B cell (primary cell): ENCODE measurements at regions not wholly inside any gene's neighbourhood (a gene's known extent, or its start where the extent isn't known, plus 50 kb on each side); places are given as distances from the start of the nearest gene placed in this dataset.

ENCODE experiments used
- ATAC-seq: fragments of 200-7000 bp; cut with Tn5 transposase; one replicate; pipeline ENCODE4 v1.10.0; 2021; ENCODE audit warnings: low read depth, mild to moderate bottlenecking, moderate number of reproducible peaks, moderate library complexity
- CTCF ChIA-PET: fragments of 350-600 bp; sonication (Branson Sonifier 250); formaldehyde crosslinking; loops from one replicate; lab custom pipeline; 2021; ENCODE audit warnings: antibody characterized with exemption, inconsistent platforms; lab: Charles Lee
- POLR2A ChIA-PET: fragments of 350-600 bp; sonication (Branson Sonifier 250); formaldehyde crosslinking; loops from one replicate; lab custom pipeline; 2021; ENCODE audit warnings: antibody characterized with exemption; lab: Charles Lee
- DNase-seq: peaks from one replicate; pipeline ENCODE4 v3.0.0; 2013
- H2AFZ ChIP-seq: 2 replicates; pipeline ENCODE4 v1.6.1; 2012; ENCODE audit warnings: mild to moderate bottlenecking, low read depth, low read length; ENCODE audit not compliant: insufficient read depth, poor library complexity, severe bottlenecking
- H3K27ac ChIP-seq, 2 donors: 1 replicate in 1 of 2; 2 replicates in 1 of 2; pipeline ENCODE4 v1.5.1; 2012 to 2013; ENCODE audit warnings: low read length in 2 of 2, mild to moderate bottlenecking in 2 of 2, moderate library complexity in 1 of 2
- H3K27me3 ChIP-seq, 4 experiments: fragments of 200-600 bp in 1 of 4; sonication (generic) in 1 of 4; replicated peaks in 1 of 4; 1 replicate in 2 of 4; 2 replicates in 2 of 4; pipeline versions ENCODE4 v1.6.1 to v1.7.0; 2013 to 2016; ENCODE audit warnings: low read length in 3 of 4, mild to moderate bottlenecking in 2 of 4, mixed read lengths in 1 of 4, moderate library complexity in 1 of 4; ENCODE audit not compliant: insufficient read depth in 4 of 4, control insufficient read depth in 3 of 4; ENCODE audit errors: control extremely low read depth in 1 of 4
- H3K36me3 ChIP-seq, 2 experiments: replicated peaks in 1 of 2; 1 replicate in 1 of 2; 2 replicates in 1 of 2; pipeline versions ENCODE4 v1.6.1 to v1.7.1; 2013; ENCODE audit warnings: low read length in 1 of 2; ENCODE audit not compliant: insufficient read depth in 2 of 2, control insufficient read depth in 1 of 2; ENCODE audit errors: control extremely low read depth in 1 of 2, extremely low read depth in 1 of 2
- H3K4me1 ChIP-seq, 2 donors: fragments of 200-600 bp in 1 of 2; sonication (generic) in 1 of 2; 1 replicate in 1 of 2; 2 replicates in 1 of 2; pipeline versions ENCODE4 v1.5.1 to v1.6.1; 2013 to 2017; ENCODE audit warnings: low read length in 2 of 2; ENCODE audit not compliant: control insufficient read depth in 2 of 2, insufficient read depth in 2 of 2
- H3K4me2 ChIP-seq: replicated peaks from 2 replicates; pipeline ENCODE3; 2012; ENCODE audit warnings: mild to moderate bottlenecking, low read depth, low read length; ENCODE audit not compliant: poor library complexity, severe bottlenecking
- H3K4me3 ChIP-seq, 5 experiments: fragments of 200-600 bp in 1 of 5; sonication (generic) in 1 of 5; 1 replicate in 3 of 5; 2 replicates in 2 of 5; pipeline versions ENCODE4 v1.5.1 to v1.7.0; 2011 to 2016; ENCODE audit warnings: low read length in 4 of 5, mild to moderate bottlenecking in 4 of 5, low read depth in 2 of 5, control low read depth in 1 of 5, moderate library complexity in 1 of 5; ENCODE audit not compliant: insufficient read depth in 1 of 5; ENCODE audit errors: control extremely low read depth in 1 of 5, extremely low read depth in 1 of 5
- H3K79me2 ChIP-seq: fragments of 200-600 bp; sonication (generic); one replicate; pipeline ENCODE4 v1.6.0; 2016; ENCODE audit warnings: low read length; ENCODE audit not compliant: control insufficient read depth, insufficient read depth
- H3K9ac ChIP-seq: fragments of 200-600 bp; sonication (generic); 2 replicates; pipeline ENCODE4 v1.6.1; 2017; ENCODE audit warnings: mild to moderate bottlenecking, low read length, moderate library complexity
- H3K9me3 ChIP-seq, 3 donors: one replicate each; pipeline versions ENCODE4 v1.6.1 to v1.7.1; 2013; ENCODE audit warnings: low read length in 2 of 3; ENCODE audit not compliant: control insufficient read depth in 2 of 3, insufficient read depth in 1 of 3; ENCODE audit errors: control extremely low read depth in 1 of 3
- H4K20me1 ChIP-seq: 2 replicates; pipeline ENCODE4 v1.6.0; 2012; ENCODE audit warnings: mild to moderate bottlenecking, low read length; ENCODE audit not compliant: insufficient read depth, control insufficient read depth, poor library complexity, severe bottlenecking
- H3K27ac Mint-ChIP-seq: one replicate; pipeline ENCODE4 v1.8.0; 2021; ENCODE audit warnings: mixed read lengths
- H3K27me3 Mint-ChIP-seq: one replicate; pipeline ENCODE4 v1.8.0; 2021; ENCODE audit warnings: mixed read lengths
- H3K4me1 Mint-ChIP-seq: one replicate; pipeline ENCODE4 v1.8.0; 2021; ENCODE audit warnings: mixed read lengths
- H3K4me3 Mint-ChIP-seq: one replicate; pipeline ENCODE4 v1.8.0; 2021; ENCODE audit warnings: mixed read lengths
- H3K9me3 Mint-ChIP-seq: one replicate; pipeline ENCODE4 v1.8.0; 2022; ENCODE audit warnings: mixed read lengths; ENCODE audit not compliant: insufficient read depth
- CTCF ChIP-seq: fragments of 200-600 bp; IDR thresholded peaks from one replicate; pipeline ENCODE4 v1.8.0; 2022; ENCODE audit warnings: antibody characterized with exemption, mild to moderate bottlenecking
- EZH2 ChIP-seq: IDR thresholded peaks from 2 replicates; pipeline ENCODE4 v1.6.1; 2012; ENCODE audit warnings: borderline replicate concordance, low read depth, mild to moderate bottlenecking, moderate library complexity, low read length; ENCODE audit not compliant: insufficient read depth, poor library complexity, severe bottlenecking
- WGBS: methylation state at CpG from one replicate; pipeline ENCODE4 v1.1.5; 2013; ENCODE audit warnings: missing lambda C conversion rate; ENCODE audit not compliant: insufficient coverage; 5-methylcytosine and 5-hydroxymethylcytosine counted together
- intact Hi-C: fragments of 100-400 bp; cut with micrococcal nuclease; formaldehyde crosslinking; loops from one replicate; pipeline ENCODE4 v1.10.0; 2022

DNA sequence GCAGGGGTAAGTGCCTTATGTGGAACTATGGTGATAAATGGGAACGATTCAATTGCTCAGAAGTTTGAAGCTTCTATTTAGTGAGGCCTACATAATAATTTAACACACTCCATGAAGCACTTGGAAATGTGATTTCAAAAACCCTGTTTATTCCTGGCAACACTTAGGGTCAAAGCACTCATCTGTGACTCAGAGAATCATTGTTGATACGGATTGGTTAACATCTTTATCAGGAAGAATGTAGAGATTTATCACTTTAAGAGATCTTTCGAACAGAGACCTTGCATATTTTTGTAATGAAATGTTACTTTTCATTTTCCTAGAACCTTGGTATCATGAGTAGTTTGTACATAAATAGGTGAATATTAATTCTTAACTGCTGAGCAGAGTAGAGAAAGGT is 269.1 kb upstream of the SLIT2 start:
- no peaks in the 10 kb centered on the region for H3K27me3 Mint-ChIP-seq
- H3K9me3 Mint-ChIP-seq: peaks cover 15% of the 10 kb centered on the region
- ChIA-PET POLR2A (no interaction called here), CTCF (no interaction called here)
- no peaks in the 10 kb centered on the region for H3K79me2 ChIP-seq
- intact Hi-C loops: no loop called here
- no peak overlapping the region for H3K4me3 Mint-ChIP-seq
- no peak for DNase-seq
- H3K4me2 ChIP-seq: no peak overlapping the region
- no peaks in the 10 kb centered on the region for H3K4me1 ChIP-seq
- H3K4me1 Mint-ChIP-seq: no peaks in the 10 kb centered on the region
- H3K36me3 ChIP-seq: no peaks in the 10 kb centered on the region
- H3K9me3 ChIP-seq: peaks cover 1 to 13% (median 8%) of the 10 kb centered on the region in 3 donors
- ATAC-seq: no peak
- no peaks in the 10 kb centered on the region for H4K20me1 ChIP-seq
- WGBS: no CpG with 5 or more reads among the region's 3 CpGs
- H3K9ac ChIP-seq: no peak overlapping the region
- H3K4me3 ChIP-seq: no peak overlapping the region
- no peak overlapping the region for H2AFZ ChIP-seq
- TF ChIP-seq EZH2 (no peak), CTCF (no peak)
- H3K27ac ChIP-seq: no peak overlapping the region
- H3K27me3 ChIP-seq: no peaks in the 10 kb centered on the region
- H3K27ac Mint-ChIP-seq: no peak overlapping the region

- CTCF ChIA-PET: no interaction called here
- Histone ChIP-seq H3K9me3 (peaks cover 0 to 3% (median 0%) of the 10 kb centered on the region in 3 donors), H3K4me3 (no peak overlapping the region), H3K79me2 (no peaks in the 10 kb centered on the region), H3K36me3 (no peaks in the 10 kb centered on the region), H4K20me1 (no peaks in the 10 kb centered on the region), H3K27me3 (no peaks in the 10 kb centered on the region), H3K9ac (no peak overlapping the region), H3K4me1 (no peaks in the 10 kb centered on the region), H3K4me2 (no peak overlapping the region), H2AFZ (no peak overlapping the region), H3K27ac (no peak overlapping the region)
- POLR2A ChIA-PET: no interaction called here
- ATAC-seq (no peak), DNase-seq (no peak)
- TF ChIP-seq CTCF: no peak
- no peak for TF ChIP-seq EZH2
- no peak overlapping the region for H3K4me3 Mint-ChIP-seq
- peaks cover 3% of the 10 kb centered on the region for H3K9me3 Mint-ChIP-seq
- H3K27me3 Mint-ChIP-seq: no peaks in the 10 kb centered on the region
- intact Hi-C loops: no loop called here
- H3K27ac Mint-ChIP-seq: no peak overlapping the region
- no peaks in the 10 kb centered on the region for H3K4me1 Mint-ChIP-seq
- no CpG with 5 or more reads among the region's 1 CpG for WGBS
These were observed 279.9 kb upstream of the SLIT2 start for GRCh38 chr4:19971829-19972228.
